Stomach (tissue), 8 donors: ENCODE measurements at regions not wholly inside any gene's neighbourhood (a gene's known extent, or its start where the extent isn't known, plus 50 kb on each side); places are given as distances from the start of the nearest gene placed in this dataset.

ENCODE experiments used
- DNase-seq, 2 donors: peaks; one replicate each; pipeline versions ENCODE4 v3.0.0 to v3.0.0-alpha.2; 2013 to 2019
- H3K27ac ChIP-seq, 5 donors: fragments of 200-600 bp in 4 of 5; sonication (generic) in 4 of 5; one replicate each; pipeline ENCODE4 v1.5.1; 2013 to 2019; ENCODE audit warnings: mild to moderate bottlenecking in 1 of 5, moderate library complexity in 1 of 5
- H3K27me3 ChIP-seq, 3 donors: fragments of 200-600 bp; sonication (generic); one replicate each; pipeline ENCODE4 v1.5.1; 2017 to 2019; ENCODE audit warnings: mixed run types in 1 of 3
- H3K36me3 ChIP-seq, 4 donors: fragments of 200-600 bp; sonication (generic); 1 replicate in 3 of 4; 2 replicates in 1 of 4; pipeline ENCODE4 v1.5.1; 2016 to 2019
- H3K4me1 ChIP-seq, 4 donors: fragments of 200-600 bp; sonication (generic); one replicate each; pipeline ENCODE4 v1.5.1; 2016 to 2019
- H3K4me3 ChIP-seq, 4 donors: fragments of 200-600 bp; sonication (generic) in 3 of 4; one replicate each; pipeline ENCODE4 v1.5.1; 2016 to 2019; ENCODE audit warnings: mild to moderate bottlenecking in 1 of 4
- H3K9me3 ChIP-seq, 4 donors: fragments of 200-600 bp; sonication (generic); one replicate each; pipeline ENCODE4 v1.5.1; 2016 to 2019
- EP300 ChIP-seq: sonication (generic); formaldehyde crosslinking; IDR thresholded peaks from one replicate; pipeline ENCODE4 v1.6.1; 2017; ENCODE audit warnings: antibody characterized with exemption
- POLR2A ChIP-seq, 4 donors: fragments of 450-650 bp; IDR thresholded peaks; one replicate each; pipeline ENCODE4 v1.6.1; 2016; ENCODE audit warnings: antibody characterized with exemption in 4 of 4, control low read depth in 2 of 4, mild to moderate bottlenecking in 1 of 4, moderate library complexity in 1 of 4
- POLR2AphosphoS5 ChIP-seq, 3 donors: sonication (generic); formaldehyde crosslinking; IDR thresholded peaks; one replicate each; pipeline ENCODE4 v1.6.1; 2016; ENCODE audit warnings: antibody characterized with exemption in 3 of 3
- WGBS, 5 donors: extraction: QIAGEN DNeasy Blood & Tissue Kit in 3 of 5; methylation state at CpG; one replicate each; pipeline versions ENCODE4 v1.1.5 to v1.1.7; 2013 to 2018; 5-methylcytosine and 5-hydroxymethylcytosine counted together
- intact Hi-C: fragments of 100-400 bp; cut with DNase I; formaldehyde crosslinking; loops from one replicate; pipeline ENCODE4 v1.15.1; 2023; ENCODE audit warnings: low total_unique reads
- TF ChIP-seq, protein P1 (sequence below), 7 experiments: fragments of 450-650 bp in 4 of 7; fragments of 200-600 bp in 3 of 7; sonication (generic) in 3 of 7; IDR thresholded peaks; one replicate each; pipeline ENCODE4 v1.5.1; 2016 to 2019; ENCODE audit warnings: antibody characterized with exemption in 7 of 7, control low read depth in 2 of 7, mild to moderate bottlenecking in 1 of 7
- donor health status: healthy with polysubstance abuse.
- donor health status: Bipolar disorder and iron deficiency.
- donor health status: healthy.

DNA sequence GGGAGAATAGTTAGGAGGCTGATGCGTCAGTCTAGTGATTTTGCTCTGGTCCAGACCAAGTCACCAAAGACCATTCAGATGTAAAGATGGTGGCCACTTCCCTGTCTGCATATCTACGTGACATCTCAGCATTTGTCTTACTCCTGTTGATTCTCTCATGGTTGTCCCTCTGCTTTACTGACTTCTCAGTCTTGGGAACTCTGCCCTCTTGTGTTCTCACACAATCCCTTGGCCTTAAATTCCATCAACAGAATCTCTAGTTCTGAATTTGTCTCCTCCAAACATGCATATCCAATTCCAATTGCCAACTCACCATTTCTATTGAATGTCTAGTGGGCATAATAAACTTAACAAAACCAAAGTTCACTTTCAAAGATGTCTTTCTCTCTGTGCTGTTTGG lies 147.8 kb downstream of the SLC24A2 start:
- WGBS, 5 donors, result 64 to 78% (median 70%) methylated on average over 2 of the region's 2 CpGs
- intact Hi-C loops, result no loop called here
- Histone ChIP-seq H3K27ac (no peak overlapping the region), H3K4me1 (no peaks in the 10 kb centered on the region), H3K36me3 (no peaks in the 10 kb centered on the region), H3K27me3 (no peaks in the 10 kb centered on the region), H3K4me3 (no peak overlapping the region), H3K9me3 (no peaks in the 10 kb centered on the region)
- TF ChIP-seq POLR2AphosphoS5 (IDR thresholded peaks at IDR 0.05) (no peak), POLR2A (IDR thresholded peaks at IDR 0.05) (no peak), EP300 (no peak)
- TF ChIP-seq, protein P1, sequence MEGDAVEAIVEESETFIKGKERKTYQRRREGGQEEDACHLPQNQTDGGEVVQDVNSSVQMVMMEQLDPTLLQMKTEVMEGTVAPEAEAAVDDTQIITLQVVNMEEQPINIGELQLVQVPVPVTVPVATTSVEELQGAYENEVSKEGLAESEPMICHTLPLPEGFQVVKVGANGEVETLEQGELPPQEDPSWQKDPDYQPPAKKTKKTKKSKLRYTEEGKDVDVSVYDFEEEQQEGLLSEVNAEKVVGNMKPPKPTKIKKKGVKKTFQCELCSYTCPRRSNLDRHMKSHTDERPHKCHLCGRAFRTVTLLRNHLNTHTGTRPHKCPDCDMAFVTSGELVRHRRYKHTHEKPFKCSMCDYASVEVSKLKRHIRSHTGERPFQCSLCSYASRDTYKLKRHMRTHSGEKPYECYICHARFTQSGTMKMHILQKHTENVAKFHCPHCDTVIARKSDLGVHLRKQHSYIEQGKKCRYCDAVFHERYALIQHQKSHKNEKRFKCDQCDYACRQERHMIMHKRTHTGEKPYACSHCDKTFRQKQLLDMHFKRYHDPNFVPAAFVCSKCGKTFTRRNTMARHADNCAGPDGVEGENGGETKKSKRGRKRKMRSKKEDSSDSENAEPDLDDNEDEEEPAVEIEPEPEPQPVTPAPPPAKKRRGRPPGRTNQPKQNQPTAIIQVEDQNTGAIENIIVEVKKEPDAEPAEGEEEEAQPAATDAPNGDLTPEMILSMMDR (IDR thresholded peaks at IDR 0.05), result no peak
- DNase-seq, result no peak

DNA sequence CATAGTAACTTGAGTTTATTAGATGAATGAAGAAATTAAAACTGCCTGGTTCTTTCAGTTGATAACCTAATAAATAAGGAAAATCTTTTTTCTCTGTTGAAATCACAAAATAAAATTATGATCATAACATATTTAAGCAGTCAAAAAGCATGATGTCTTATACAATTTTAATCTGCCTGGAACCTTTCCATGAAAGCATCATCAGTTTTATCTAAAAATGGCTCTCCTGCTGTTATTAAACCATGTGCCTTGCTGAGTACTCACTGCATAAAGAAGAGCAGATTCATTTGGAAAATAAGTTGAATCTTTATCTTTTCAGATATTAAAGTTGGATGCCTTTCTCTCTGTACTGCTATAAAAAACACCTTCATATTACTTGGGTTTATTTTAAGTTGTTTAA lies 148.8 kb downstream of the SLC24A2 start:
- Histone ChIP-seq H3K4me1 (no peaks in the 10 kb centered on the region), H3K27ac (no peak overlapping the region), H3K36me3 (no peaks in the 10 kb centered on the region), H3K9me3 (no peaks in the 10 kb centered on the region), H3K27me3 (no peaks in the 10 kb centered on the region), H3K4me3 (no peak overlapping the region)
- intact Hi-C loops, result no loop called here
- no peak for TF ChIP-seq POLR2A (IDR thresholded peaks at IDR 0.05)
- TF ChIP-seq POLR2AphosphoS5 (IDR thresholded peaks at IDR 0.05), result no peak
- no peak for DNase-seq

- WGBS, 5 donors, result 81 to 88% (median 83%) methylated on average over 5 of the region's 5 CpGs
- intact Hi-C loops, result no loop called here
- Histone ChIP-seq H3K36me3 (no peaks in the 10 kb centered on the region), H3K4me1 (no peaks in the 10 kb centered on the region), H3K4me3 (no peak overlapping the region), H3K9me3 (no peaks in the 10 kb centered on the region), H3K27me3 (no peaks in the 10 kb centered on the region), H3K27ac (no peak overlapping the region)
- TF ChIP-seq, protein P1 (IDR thresholded peaks at IDR 0.05), result no peak
- no peak for TF ChIP-seq POLR2AphosphoS5 (IDR thresholded peaks at IDR 0.05)
- no peak for TF ChIP-seq POLR2A (IDR thresholded peaks at IDR 0.05)
- no peak for TF ChIP-seq EP300
- no peak for DNase-seq
These were observed 151.8 kb downstream of the SLC24A2 start for GRCh38 chr9:19637084-19637483.

DNA sequence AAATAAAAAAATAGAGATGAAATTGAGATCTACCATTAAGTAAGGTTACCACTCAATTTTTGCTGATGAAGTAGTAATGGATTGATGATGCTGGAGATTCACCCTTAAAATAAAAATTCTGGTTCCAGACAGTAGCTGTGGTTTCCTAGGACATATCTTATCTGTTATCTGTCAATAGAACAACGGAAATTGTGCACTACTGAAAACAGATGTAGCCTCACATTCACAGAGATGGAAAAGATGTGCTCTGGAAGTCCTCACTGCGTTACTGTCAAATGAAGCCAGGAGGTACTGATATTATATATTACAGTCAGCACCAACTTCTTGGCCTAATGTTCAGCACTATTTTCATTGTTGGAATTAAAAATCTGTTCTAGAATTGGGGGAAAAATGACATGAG lies 154.0 kb downstream of the SLC24A2 start:
- Histone ChIP-seq H3K36me3 (no peaks in the 10 kb centered on the region), H3K27me3 (no peaks in the 10 kb centered on the region), H3K4me1 (no peaks in the 10 kb centered on the region), H3K27ac (no peak overlapping the region), H3K4me3 (no peak overlapping the region), H3K9me3 (no peaks in the 10 kb centered on the region)
- intact Hi-C loops, result no loop called here
- DNase-seq, result no peak
- 56 to 65% (median 58%) methylated on average over 2 of the region's 2 CpGs for WGBS, 5 donors
- TF ChIP-seq POLR2A (IDR thresholded peaks at IDR 0.05), result no peak
- TF ChIP-seq EP300, result no peak
- no peak for TF ChIP-seq POLR2AphosphoS5 (IDR thresholded peaks at IDR 0.05)
- TF ChIP-seq, protein P1 (IDR thresholded peaks at IDR 0.05), result no peak

DNA sequence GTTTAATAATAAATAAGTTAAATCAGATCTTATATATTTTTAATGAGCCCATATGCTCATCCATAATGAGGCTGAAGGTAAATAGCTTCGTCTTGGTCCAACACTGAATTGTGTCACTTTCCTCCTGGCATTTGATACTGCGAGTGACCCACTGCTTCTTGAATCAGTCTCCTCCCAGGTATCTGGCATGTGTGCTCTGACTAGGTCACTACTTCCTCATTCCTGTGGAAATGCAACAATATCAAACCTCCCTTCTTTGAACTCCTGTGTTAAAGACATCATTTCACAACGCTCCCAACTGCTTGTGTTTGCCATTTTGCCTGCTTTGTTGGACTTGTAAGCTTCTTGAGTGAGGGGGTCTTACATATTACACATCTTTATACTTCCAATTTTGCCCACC lies 157.7 kb downstream of the SLC24A2 start:
- no peaks in the 10 kb centered on the region for H3K27me3 ChIP-seq
- no peak overlapping the region for H3K27ac ChIP-seq
- intact Hi-C loops, result no loop called here
- no peaks in the 10 kb centered on the region for H3K4me1 ChIP-seq
- 32 to 54% (median 48%) methylated on average over 3 of the region's 3 CpGs for WGBS, 5 donors
- H3K9me3 ChIP-seq, result no peaks in the 10 kb centered on the region
- H3K4me3 ChIP-seq, result no peak overlapping the region
- DNase-seq, result peak in 1 of 2 donors; percentile 6
- TF ChIP-seq EP300, result no peak
- no peak for TF ChIP-seq POLR2AphosphoS5 (IDR thresholded peaks at IDR 0.05)
- TF ChIP-seq, protein P1 (IDR thresholded peaks at IDR 0.05), result no peak
- TF ChIP-seq POLR2A (IDR thresholded peaks at IDR 0.05), result no peak
- no peaks in the 10 kb centered on the region for H3K36me3 ChIP-seq
